ENCODE measurements at regions not wholly inside any gene's neighbourhood (a gene's known extent, or its start where the extent isn't known, plus 50 kb on each side); places are given as distances from the start of the nearest gene placed in this dataset.

GRCh38 chr13:85497652-85498051, 301.6 kb downstream of the SLITRK6 start:
- 61 to 81% methylated on average over 2 of the region's 2 CpGs for WGBS, 2 donors
- Histone ChIP-seq H3K9me3 (ENCODE audit: control insufficient read depth in 4 of 4, insufficient read depth in 3 of 4, low read length in 3 of 4) (no peaks in the 10 kb centered on the region), H3K4me1 (ENCODE audit: control insufficient read depth in 5 of 5, insufficient read depth in 5 of 5, low read length in 5 of 5) (peaks cover 0 to 11% (median 0%) of the 10 kb centered on the region in 5 donors), H3K9ac (ENCODE audit: insufficient read depth in 1 of 2, low read length in 2 of 2) (no peak overlapping the region), H3K4me3 (no peak overlapping the region), H3K27ac (ENCODE audit: low read depth in 1 of 2, low read length in 1 of 2) (no peak overlapping the region), H3K36me3 (ENCODE audit: control insufficient read depth in 4 of 4, insufficient read depth in 4 of 4, low read length in 4 of 4) (no peaks in the 10 kb centered on the region), H3K27me3 (ENCODE audit: control insufficient read depth in 3 of 3, insufficient read depth in 3 of 3, low read length in 2 of 3) (no peaks in the 10 kb centered on the region)
- DNase-seq (no peak), ATAC-seq (ENCODE audit: insufficient read depth, low FRiP score) (no peak)
- no peak for TF ChIP-seq CTCF (IDR thresholded peaks at IDR 0.05; ENCODE audit: control extremely low read depth, extremely low read depth)

- WGBS, 2 donors = 71 to 88% methylated on average over 4 of the region's 4 CpGs
- DNase-seq = peak; percentile 23 to 86 (median 79)
- H3K36me3 ChIP-seq (ENCODE audit: control insufficient read depth in 4 of 4, insufficient read depth in 4 of 4, low read length in 4 of 4) = no peaks in the 10 kb centered on the region
- no peaks in the 10 kb centered on the region for H3K9me3 ChIP-seq (ENCODE audit: control insufficient read depth in 4 of 4, insufficient read depth in 3 of 4, low read length in 3 of 4)
- H3K4me3 ChIP-seq = no peak overlapping the region
- no peaks in the 10 kb centered on the region for H3K27me3 ChIP-seq (ENCODE audit: control insufficient read depth in 3 of 3, insufficient read depth in 3 of 3, low read length in 2 of 3)
- H3K4me1 ChIP-seq (ENCODE audit: control insufficient read depth in 5 of 5, insufficient read depth in 5 of 5, low read length in 5 of 5) = peaks cover 0 to 11% (median 0%) of the 10 kb centered on the region in 5 donors
- no peak for TF ChIP-seq CTCF (IDR thresholded peaks at IDR 0.05; ENCODE audit: control extremely low read depth, extremely low read depth)
- no peak overlapping the region for H3K9ac ChIP-seq (ENCODE audit: insufficient read depth in 1 of 2, low read length in 2 of 2)
- no peak for ATAC-seq (ENCODE audit: insufficient read depth, low FRiP score)
- no peak overlapping the region for H3K27ac ChIP-seq (ENCODE audit: low read depth in 1 of 2, low read length in 1 of 2)
Observed at GRCh38 chr13:85492283-85492682, 306.9 kb downstream of the SLITRK6 start.

GRCh38 chr13:85486663-85487062, 312.6 kb downstream of the SLITRK6 start:
- Histone ChIP-seq H3K4me1 (ENCODE audit: control insufficient read depth in 5 of 5, insufficient read depth in 5 of 5, low read length in 5 of 5) (peaks cover 0 to 3% (median 0%) of the 10 kb centered on the region in 5 donors), H3K36me3 (ENCODE audit: control insufficient read depth in 4 of 4, insufficient read depth in 4 of 4, low read length in 4 of 4) (no peaks in the 10 kb centered on the region), H3K27ac (ENCODE audit: low read depth in 1 of 2, low read length in 1 of 2) (no peak overlapping the region), H3K4me3 (no peak overlapping the region), H3K9me3 (ENCODE audit: control insufficient read depth in 4 of 4, insufficient read depth in 3 of 4, low read length in 3 of 4) (peaks cover 0 to 3% (median 0%) of the 10 kb centered on the region in 4 donors), H3K9ac (ENCODE audit: insufficient read depth in 1 of 2, low read length in 2 of 2) (no peak overlapping the region), H3K27me3 (ENCODE audit: control insufficient read depth in 3 of 3, insufficient read depth in 3 of 3, low read length in 2 of 3) (no peaks in the 10 kb centered on the region)
- DNase-seq (no peak), ATAC-seq (ENCODE audit: insufficient read depth, low FRiP score) (no peak)
- no peak for TF ChIP-seq CTCF (IDR thresholded peaks at IDR 0.05; ENCODE audit: control extremely low read depth, extremely low read depth)

GRCh38 chr13:85473144-85473543, 326.1 kb downstream of the SLITRK6 start:
- DNase-seq (no peak), ATAC-seq (ENCODE audit: insufficient read depth, low FRiP score) (no peak)
- no peaks in the 10 kb centered on the region for H3K27me3 ChIP-seq (ENCODE audit: control insufficient read depth in 3 of 3, insufficient read depth in 3 of 3, low read length in 2 of 3)
- WGBS, 2 donors = 81 to 85% methylated on average over 2 of the region's 2 CpGs
- H3K27ac ChIP-seq (ENCODE audit: low read depth in 1 of 2, low read length in 1 of 2) = no peak overlapping the region
- H3K9ac ChIP-seq (ENCODE audit: insufficient read depth in 1 of 2, low read length in 2 of 2) = no peak overlapping the region
- no peak overlapping the region for H3K4me3 ChIP-seq
- H3K9me3 ChIP-seq (ENCODE audit: control insufficient read depth in 4 of 4, insufficient read depth in 3 of 4, low read length in 3 of 4) = no peaks in the 10 kb centered on the region
- no peaks in the 10 kb centered on the region for H3K4me1 ChIP-seq (ENCODE audit: control insufficient read depth in 5 of 5, insufficient read depth in 5 of 5, low read length in 5 of 5)
- H3K36me3 ChIP-seq (ENCODE audit: control insufficient read depth in 4 of 4, insufficient read depth in 4 of 4, low read length in 4 of 4) = no peaks in the 10 kb centered on the region
- TF ChIP-seq CTCF (IDR thresholded peaks at IDR 0.05; ENCODE audit: control extremely low read depth, extremely low read depth) = no peak

Measured in lung (tissue), 11 donors.